Osteocyte (in vitro differentiated cells): ENCODE measurements at regions not wholly inside any gene's neighbourhood (a gene's known extent, or its start where the extent isn't known, plus 50 kb on each side); places are given as distances from the start of the nearest gene placed in this dataset.
A peak's percentile ranks its signal among the peaks of the same experiment; 100 is the strongest.

ENCODE experiments used
- DNase-seq: peaks from one replicate; pipeline ENCODE4 v3.0.0; 2021; ENCODE audit warnings: mixed read lengths; ENCODE audit not compliant: unreplicated experiment; ENCODE audit errors: extremely low spot score
- H3K27ac Mint-ChIP-seq: one replicate; pipeline ENCODE4 v1.8.0; 2021; ENCODE audit warnings: mild to moderate bottlenecking, mixed read lengths; ENCODE audit not compliant: unreplicated experiment
- H3K27me3 Mint-ChIP-seq: one replicate; pipeline ENCODE4 v1.8.0; 2021; ENCODE audit warnings: mixed read lengths; ENCODE audit not compliant: unreplicated experiment
- H3K36me3 Mint-ChIP-seq: one replicate; pipeline ENCODE4 v1.8.0; 2021; ENCODE audit warnings: mixed read lengths; ENCODE audit not compliant: unreplicated experiment
- H3K4me1 Mint-ChIP-seq: one replicate; pipeline ENCODE4 v1.8.0; 2021; ENCODE audit warnings: mixed read lengths; ENCODE audit not compliant: unreplicated experiment
- H3K4me3 Mint-ChIP-seq: one replicate; pipeline ENCODE4 v1.8.0; 2021; ENCODE audit warnings: mild to moderate bottlenecking, moderate library complexity, mixed read lengths; ENCODE audit not compliant: unreplicated experiment
- H3K9me3 Mint-ChIP-seq: one replicate; pipeline ENCODE4 v1.8.0; 2021; ENCODE audit warnings: mixed read lengths; ENCODE audit not compliant: unreplicated experiment
- CTCF ChIP-seq: fragments of 200-600 bp; sonication (generic); IDR thresholded peaks from 2 replicates; pipeline ENCODE4 v1.5.0; 2021; ENCODE audit warnings: antibody characterized with exemption, mild to moderate bottlenecking, moderate library complexity

- DNase-seq: no peak
- Mint-ChIP-seq H3K27ac (no peak overlapping the region), H3K9me3 (no peaks in the 10 kb centered on the region), H3K4me3 (no peak overlapping the region), H3K27me3 (peaks cover 37% of the 10 kb centered on the region), H3K4me1 (no peaks in the 10 kb centered on the region), H3K36me3 (no peaks in the 10 kb centered on the region)
- no peak for TF ChIP-seq CTCF
Observed at GRCh38 chr5:15385553-15385952, 114.4 kb upstream of the FBXL7 start.

GRCh38 chr5:15385037-15385436 is 114.9 kb upstream of the FBXL7 start:
- Mint-ChIP-seq H3K27ac (no peak overlapping the region), H3K4me1 (no peaks in the 10 kb centered on the region), H3K9me3 (no peaks in the 10 kb centered on the region), H3K27me3 (peaks cover 41% of the 10 kb centered on the region), H3K36me3 (no peaks in the 10 kb centered on the region), H3K4me3 (no peak overlapping the region)
- no peak for TF ChIP-seq CTCF
- DNase-seq: no peak

- Mint-ChIP-seq H3K36me3 (no peaks in the 10 kb centered on the region), H3K4me1 (no peaks in the 10 kb centered on the region), H3K9me3 (no peaks in the 10 kb centered on the region), H3K4me3 (no peak overlapping the region), H3K27ac (no peak overlapping the region), H3K27me3 (peaks cover 46% of the 10 kb centered on the region)
- TF ChIP-seq CTCF: no peak
- no peak for DNase-seq
Observed at GRCh38 chr5:15384581-15384980, 115.4 kb upstream of the FBXL7 start.

- Mint-ChIP-seq H3K36me3 (no peaks in the 10 kb centered on the region), H3K27me3 (peaks cover 46% of the 10 kb centered on the region), H3K4me1 (no peaks in the 10 kb centered on the region), H3K27ac (no peak overlapping the region), H3K4me3 (no peak overlapping the region), H3K9me3 (no peaks in the 10 kb centered on the region)
- TF ChIP-seq CTCF: no peak
- DNase-seq: no peak
Observed at GRCh38 chr5:15384176-15384575, 115.8 kb upstream of the FBXL7 start.

- no peaks in the 10 kb centered on the region for H3K4me1 Mint-ChIP-seq
- DNase-seq: no peak
- H3K27me3 Mint-ChIP-seq: peaks cover 46% of the 10 kb centered on the region
- peak; percentile 73 for TF ChIP-seq CTCF
- H3K27ac Mint-ChIP-seq: no peak overlapping the region
- no peak overlapping the region for H3K4me3 Mint-ChIP-seq
- no peaks in the 10 kb centered on the region for H3K9me3 Mint-ChIP-seq
- no peaks in the 10 kb centered on the region for H3K36me3 Mint-ChIP-seq
Observed at GRCh38 chr5:15383469-15383868, 116.5 kb upstream of the FBXL7 start.
